ENCODE measurements at regions not wholly inside any gene's neighbourhood (a gene's known extent, or its start where the extent isn't known, plus 50 kb on each side); places are given as distances from the start of the nearest gene placed in this dataset.

GRCh38 chr10:78913219-78914059, 155.3 kb upstream of the ZMIZ1 start:
- TF ChIP-seq EZH2phosphoT487 (IDR thresholded peaks at IDR 0.05; ENCODE audit: borderline replicate concordance, low read length), result no peak
- TF ChIP-seq, protein P1, sequence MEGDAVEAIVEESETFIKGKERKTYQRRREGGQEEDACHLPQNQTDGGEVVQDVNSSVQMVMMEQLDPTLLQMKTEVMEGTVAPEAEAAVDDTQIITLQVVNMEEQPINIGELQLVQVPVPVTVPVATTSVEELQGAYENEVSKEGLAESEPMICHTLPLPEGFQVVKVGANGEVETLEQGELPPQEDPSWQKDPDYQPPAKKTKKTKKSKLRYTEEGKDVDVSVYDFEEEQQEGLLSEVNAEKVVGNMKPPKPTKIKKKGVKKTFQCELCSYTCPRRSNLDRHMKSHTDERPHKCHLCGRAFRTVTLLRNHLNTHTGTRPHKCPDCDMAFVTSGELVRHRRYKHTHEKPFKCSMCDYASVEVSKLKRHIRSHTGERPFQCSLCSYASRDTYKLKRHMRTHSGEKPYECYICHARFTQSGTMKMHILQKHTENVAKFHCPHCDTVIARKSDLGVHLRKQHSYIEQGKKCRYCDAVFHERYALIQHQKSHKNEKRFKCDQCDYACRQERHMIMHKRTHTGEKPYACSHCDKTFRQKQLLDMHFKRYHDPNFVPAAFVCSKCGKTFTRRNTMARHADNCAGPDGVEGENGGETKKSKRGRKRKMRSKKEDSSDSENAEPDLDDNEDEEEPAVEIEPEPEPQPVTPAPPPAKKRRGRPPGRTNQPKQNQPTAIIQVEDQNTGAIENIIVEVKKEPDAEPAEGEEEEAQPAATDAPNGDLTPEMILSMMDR (conservative IDR thresholded peaks at IDR 0.05; ENCODE audit: low read depth, low read length), result no peak

Measured in PC-3 (cell line).